ENCODE measurements at regions not wholly inside any gene's neighbourhood (a gene's known extent, or its start where the extent isn't known, plus 50 kb on each side); places are given as distances from the start of the nearest gene placed in this dataset.

- no peak for FAIRE-seq
- ATAC-seq: no peak
- no peak overlapping the region for H3K27ac ChIP-seq (ENCODE audit: control insufficient read depth, insufficient read depth)
These were observed 167.6 kb upstream of the ELL2 start for GRCh38 chr5:96129276-96129675.

GRCh38 chr5:96128204-96128864, 166.7 kb upstream of the ELL2 start:
- BruUV-seq (replicated peaks): no TSS peak
- CTCF ChIA-PET: interaction anchor here (1.1 to 1.3 kb wide), 2 partner anchors 8 to 208 kb away, joined by 3 read pairs; no protein-coding TSS in a partner anchor
- 69% methylated on average over 6 of the region's 6 CpGs for WGBS (ENCODE audit: insufficient coverage, insufficient replicate concordance, low lambda C conversion rate, missing lambda C conversion rate)
- TF ChIP-seq SUPT20H (IDR thresholded peaks at IDR 0.05; ENCODE audit: borderline replicate concordance, control insufficient read depth, low read depth, low read length) (no peak), EGR1 (IDR thresholded peaks at IDR 0.05; ENCODE audit: borderline replicate concordance in 1 of 2, low read depth in 2 of 2, low read length in 2 of 2) (no peak), RELB (IDR thresholded peaks at IDR 0.05; ENCODE audit: low read depth) (no peak), SKIL (IDR thresholded peaks at IDR 0.05; ENCODE audit: low read depth, poor library complexity, severe bottlenecking) (no peak), TCF7 (IDR thresholded peaks at IDR 0.05; ENCODE audit: borderline replicate concordance) (no peak), ZNF24 (IDR thresholded peaks at IDR 0.05) (no peak)

More at GRCh38 chr5:96129276-96129675, 167.6 kb upstream of the ELL2 start:
- in situ Hi-C loops (cut with MboI) (no loop called here), intact Hi-C loops (cut with micrococcal nuclease; ENCODE audit: unreplicated experiment) (no loop called here)
- H3K4me2 ChIP-seq (ENCODE audit: control insufficient read depth, insufficient read depth): no peak overlapping the region
- ChIA-PET SMC1A (ENCODE audit: uncharacterized antibody, unreplicated experiment) (interaction anchor here (1.0 kb wide), 1 partner anchor 463 kb away, joined by 4 read pairs; no protein-coding TSS in a partner anchor), CTCF (interaction anchor here (1.3 kb wide), 1 partner anchor 207 kb away, joined by 3 read pairs; no protein-coding TSS in a partner anchor), RAD21 (ENCODE audit: unreplicated experiment) (no interaction called here), POLR2A (no interaction called here)
- no peaks in the 10 kb centered on the region for H4K20me1 ChIP-seq (ENCODE audit: control insufficient read depth, insufficient read depth)
- DNase-seq (ENCODE audit: low read depth, low spot score): no peak
- H3K9ac ChIP-seq (ENCODE audit: control insufficient read depth, insufficient read depth, low read length): no peak overlapping the region
- no peaks in the 10 kb centered on the region for H3K79me2 ChIP-seq (ENCODE audit: control insufficient read depth, insufficient read depth, low read length)
- no peaks in the 10 kb centered on the region for H3K9me3 ChIP-seq (replicated peaks; ENCODE audit: control insufficient read depth, insufficient read depth, low read length)
- no peaks in the 10 kb centered on the region for H3K27me3 ChIP-seq (replicated peaks in 1 of 2; ENCODE audit: control insufficient read depth in 2 of 2, insufficient read depth in 2 of 2, low read length in 1 of 2)
- TF ChIP-seq BRCA1 (IDR thresholded peaks at IDR 0.05; ENCODE audit: low read depth, low read length): no peak
- TF ChIP-seq IKZF1 (conservative IDR thresholded peaks at IDR 0.05): no peak
- no peak for TF ChIP-seq ZNF207 (IDR thresholded peaks at IDR 0.05; ENCODE audit: borderline replicate concordance)
- no peak for TF ChIP-seq USF2 (IDR thresholded peaks at IDR 0.05; ENCODE audit: borderline replicate concordance, low read depth, low read length)
- TF ChIP-seq NFYA (IDR thresholded peaks at IDR 0.05; ENCODE audit: borderline replicate concordance, low read depth, low read length): no peak
- no peak for TF ChIP-seq ZNF622 (IDR thresholded peaks at IDR 0.05)
- no peak for TF ChIP-seq MEF2A (IDR thresholded peaks at IDR 0.05; ENCODE audit: insufficient read depth, low read depth, low read length)
- H3K4me3 ChIP-seq: no peak overlapping the region
- no peaks in the 10 kb centered on the region for H3K36me3 ChIP-seq (ENCODE audit: control insufficient read depth in 2 of 2, insufficient read depth in 2 of 2, low read length in 1 of 2)
- no peak overlapping the region for H2AFZ ChIP-seq (ENCODE audit: control insufficient read depth, low read depth, low read length)
- no TSS peak for BruUV-seq (replicated peaks)
- H3K4me1 ChIP-seq (ENCODE audit: control insufficient read depth, insufficient read depth, low read length): no peaks in the 10 kb centered on the region
- WGBS (ENCODE audit: insufficient coverage, insufficient replicate concordance, low lambda C conversion rate, missing lambda C conversion rate): 45% methylated on average over 1 of the region's 1 CpG

More at GRCh38 chr5:96128204-96128864, 166.7 kb upstream of the ELL2 start:
- in situ Hi-C loops (cut with MboI): no loop called here
- POLR2A ChIA-PET: no interaction called here
- no peaks in the 10 kb centered on the region for H3K27me3 ChIP-seq (replicated peaks in 1 of 2; ENCODE audit: control insufficient read depth in 2 of 2, insufficient read depth in 2 of 2, low read length in 1 of 2)
- H3K36me3 ChIP-seq (ENCODE audit: control insufficient read depth in 2 of 2, insufficient read depth in 2 of 2, low read length in 1 of 2): no peaks in the 10 kb centered on the region
- intact Hi-C loops (cut with micrococcal nuclease; ENCODE audit: unreplicated experiment): no loop called here
- H3K9ac ChIP-seq (ENCODE audit: control insufficient read depth, insufficient read depth, low read length): no peak overlapping the region
- H3K9me3 ChIP-seq (replicated peaks; ENCODE audit: control insufficient read depth, insufficient read depth, low read length): no peaks in the 10 kb centered on the region
- no peak overlapping the region for H3K27ac ChIP-seq (ENCODE audit: control insufficient read depth, insufficient read depth)
- RAD21 ChIA-PET (ENCODE audit: unreplicated experiment): no interaction called here
- no peak overlapping the region for H2AFZ ChIP-seq (ENCODE audit: control insufficient read depth, low read depth, low read length)
- no peak overlapping the region for H3K4me2 ChIP-seq (ENCODE audit: control insufficient read depth, insufficient read depth)
- H3K79me2 ChIP-seq (ENCODE audit: control insufficient read depth, insufficient read depth, low read length): no peaks in the 10 kb centered on the region
- no peak for ATAC-seq
- no peak for FAIRE-seq
- no peaks in the 10 kb centered on the region for H3K4me1 ChIP-seq (ENCODE audit: control insufficient read depth, insufficient read depth, low read length)
- DNase-seq (ENCODE audit: low read depth, low spot score): no peak
- H3K4me3 ChIP-seq: no peak overlapping the region
- SMC1A ChIA-PET (ENCODE audit: uncharacterized antibody, unreplicated experiment): interaction anchor here (0.9 to 1.9 kb wide), 2 partner anchors 10 to 17 kb away, joined by 4 to 7 read pairs; no protein-coding TSS in a partner anchor
- H4K20me1 ChIP-seq (ENCODE audit: control insufficient read depth, insufficient read depth): no peaks in the 10 kb centered on the region
